HUES64 (cell line): ENCODE measurements at regions not wholly inside any gene's neighbourhood (a gene's known extent, or its start where the extent isn't known, plus 50 kb on each side); places are given as distances from the start of the nearest gene placed in this dataset.

Experiments used
- H3K27ac ChIP-seq: 2 replicates; pipeline ENCODE4 v1.7.0; 2013; ENCODE audit warnings: low read depth, low read length, inconsistent platforms
- H3K27me3 ChIP-seq: 2 replicates; pipeline ENCODE4 v1.6.1; 2013; ENCODE audit warnings: mild to moderate bottlenecking, low read length; ENCODE audit not compliant: insufficient read depth
- H3K36me3 ChIP-seq: 2 replicates; pipeline ENCODE4 v1.6.1; 2013; ENCODE audit warnings: mild to moderate bottlenecking, low read length; ENCODE audit not compliant: insufficient read depth
- H3K4me1 ChIP-seq: 2 replicates; pipeline ENCODE4 v1.6.1; 2013; ENCODE audit warnings: mild to moderate bottlenecking, low read length, moderate library complexity; ENCODE audit not compliant: insufficient read depth
- H3K4me3 ChIP-seq: 2 replicates; pipeline ENCODE4 v1.5.1; 2013; ENCODE audit warnings: mild to moderate bottlenecking, low read length, moderate library complexity
- H3K9ac ChIP-seq: 2 replicates; pipeline ENCODE4 v1.6.1; 2013; ENCODE audit warnings: mild to moderate bottlenecking, low read depth, low read length
- H3K9me3 ChIP-seq: 2 replicates; pipeline ENCODE4 v1.6.1; 2013; ENCODE audit warnings: low read depth, low read length; ENCODE audit not compliant: insufficient read depth
- WGBS: fragments of 150-250, 120-280 bp; methylation state at CpG from one replicate; pipeline ENCODE4 v1.1.7; 2013; ENCODE audit warnings: missing lambda C conversion rate; 5-methylcytosine and 5-hydroxymethylcytosine counted together

DNA sequence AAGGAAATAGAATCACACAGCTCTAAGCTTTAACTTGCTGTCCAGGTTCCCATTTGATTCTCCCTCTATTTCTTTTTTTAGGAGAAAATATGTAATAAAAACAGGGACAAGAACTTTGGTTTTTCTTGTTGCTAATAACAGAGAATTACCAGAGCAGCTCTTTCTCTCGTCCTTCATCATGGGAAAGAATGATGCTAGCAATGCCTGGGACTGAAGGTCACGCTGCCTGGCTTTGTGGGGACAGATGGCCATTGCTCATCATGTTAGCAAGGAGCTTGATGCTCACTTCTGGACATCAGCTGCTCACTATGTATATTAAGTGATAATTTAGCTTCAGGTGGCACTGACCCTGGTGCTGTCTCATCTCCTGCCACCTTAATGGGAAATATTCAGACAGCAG, 77.3 kb upstream of the AKT3 start:
- no peak overlapping the region for H3K4me3 ChIP-seq
- H3K27me3 ChIP-seq = no peaks in the 10 kb centered on the region
- 92% methylated on average over 2 of the region's 2 CpGs for WGBS
- peak overlapping the region; percentile 29; the same call in 1 of the 2 replicates for H3K9ac ChIP-seq
- H3K27ac ChIP-seq = peak overlapping the region; percentile 39; the same call in 1 of the 2 replicates
- H3K36me3 ChIP-seq = no peaks in the 10 kb centered on the region
- H3K4me1 ChIP-seq = peaks cover 45% of the 10 kb centered on the region
- H3K9me3 ChIP-seq = no peaks in the 10 kb centered on the region

DNA sequence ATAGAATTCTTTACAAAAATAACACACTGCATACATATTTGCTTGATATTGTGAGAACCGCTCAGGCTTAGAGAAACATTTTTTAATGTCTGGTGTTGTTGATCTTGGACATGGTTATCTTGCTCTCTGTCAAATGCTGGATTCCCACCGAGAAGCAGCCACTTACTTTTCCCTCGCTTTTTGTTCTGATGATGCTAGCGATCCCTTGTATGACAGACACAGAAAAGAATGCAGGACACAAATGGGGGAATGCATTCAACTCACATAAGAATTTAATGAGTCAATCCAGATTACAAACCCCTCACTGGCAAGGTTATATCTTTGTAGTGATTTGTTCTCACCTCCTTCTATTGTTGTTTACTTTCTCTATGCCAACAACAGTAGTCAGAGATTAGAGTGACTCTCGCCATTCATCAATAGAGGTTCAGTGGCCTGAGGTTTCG, 76.8 kb upstream of the AKT3 start:
- no peaks in the 10 kb centered on the region for H3K36me3 ChIP-seq
- peaks cover 45% of the 10 kb centered on the region for H3K4me1 ChIP-seq
- peak overlapping the region; percentile 29; the same call in 1 of the 2 replicates for H3K9ac ChIP-seq
- H3K27ac ChIP-seq = peak overlapping the region; percentile 39; the same call in 1 of the 2 replicates
- H3K4me3 ChIP-seq = no peak overlapping the region
- H3K9me3 ChIP-seq = no peaks in the 10 kb centered on the region
- no peaks in the 10 kb centered on the region for H3K27me3 ChIP-seq
- WGBS = 64% methylated on average over 6 of the region's 6 CpGs

DNA sequence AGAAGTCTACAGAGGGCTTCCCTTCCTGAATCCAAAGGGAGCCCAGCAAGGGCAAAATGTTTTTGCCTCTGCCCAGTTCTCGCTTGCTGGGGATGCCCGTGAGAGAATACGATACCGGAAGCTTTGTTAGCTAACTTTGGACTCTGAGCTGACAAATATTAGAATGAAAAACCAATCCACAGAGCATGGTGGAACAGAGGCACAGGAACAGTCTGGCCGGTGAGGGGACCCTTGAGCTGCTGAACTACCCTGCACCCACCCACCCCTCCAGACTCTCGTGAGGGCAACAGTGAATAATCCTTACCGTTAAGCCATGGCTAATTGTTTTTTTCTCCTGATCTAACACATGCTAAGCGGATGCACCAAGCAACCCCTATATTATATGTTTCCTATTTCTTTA, 76.3 kb upstream of the AKT3 start:
- Histone ChIP-seq H3K36me3 (no peaks in the 10 kb centered on the region), H3K4me3 (no peak overlapping the region), H3K27me3 (no peaks in the 10 kb centered on the region), H3K4me1 (peaks cover 43% of the 10 kb centered on the region), H3K27ac (no peak overlapping the region), H3K9me3 (no peaks in the 10 kb centered on the region), H3K9ac (no peak overlapping the region)
- 86% methylated on average over 7 of the region's 8 CpGs for WGBS

DNA sequence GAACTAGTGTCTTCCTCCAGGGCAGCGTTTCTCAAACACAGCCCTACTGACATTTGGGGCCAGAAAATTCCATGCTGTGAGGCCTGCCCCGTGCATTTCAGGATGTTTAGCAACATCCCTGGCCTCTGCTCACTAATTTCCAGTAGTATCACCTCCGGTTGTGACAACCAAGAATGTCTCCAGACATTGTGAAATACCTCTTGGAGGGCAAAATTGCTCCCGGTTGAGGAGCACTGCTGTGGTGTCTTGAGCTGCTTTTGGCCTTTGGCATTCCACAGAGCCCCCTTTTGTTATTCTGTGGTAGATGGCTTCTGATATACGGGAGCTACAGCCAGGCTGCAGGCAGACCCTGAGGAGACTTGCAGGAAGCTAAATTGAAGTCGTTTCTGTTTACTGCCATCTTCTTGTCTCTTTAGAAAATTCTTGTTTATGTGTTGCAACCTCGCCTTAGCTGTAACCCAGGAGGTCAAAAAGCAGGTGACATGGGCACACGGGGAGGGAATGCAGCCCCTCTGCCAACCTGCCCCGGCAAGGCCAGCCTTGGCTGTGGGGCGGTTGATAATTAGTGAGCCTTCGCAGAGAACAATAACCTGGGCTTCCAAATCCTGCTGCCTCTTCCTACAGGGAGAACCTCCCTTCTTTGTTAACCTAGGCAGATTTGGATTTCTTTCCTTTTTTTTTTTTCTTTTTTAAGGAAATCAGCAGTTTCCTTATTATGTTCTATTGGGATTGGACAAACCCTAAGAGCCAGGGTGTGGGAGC, 74.7 kb upstream of the AKT3 start:
- Histone ChIP-seq H3K9me3 (no peaks in the 10 kb centered on the region), H3K4me1 (peaks cover 38% of the 10 kb centered on the region), H3K36me3 (no peaks in the 10 kb centered on the region), H3K9ac (peak overlapping the region; percentile 38; the same call in 1 of the 2 replicates), H3K4me3 (no peak overlapping the region), H3K27ac (peak overlapping the region; percentile 3; the same call in 1 of the 2 replicates), H3K27me3 (no peaks in the 10 kb centered on the region)
- WGBS = 50% methylated on average over 11 of the region's 11 CpGs

DNA sequence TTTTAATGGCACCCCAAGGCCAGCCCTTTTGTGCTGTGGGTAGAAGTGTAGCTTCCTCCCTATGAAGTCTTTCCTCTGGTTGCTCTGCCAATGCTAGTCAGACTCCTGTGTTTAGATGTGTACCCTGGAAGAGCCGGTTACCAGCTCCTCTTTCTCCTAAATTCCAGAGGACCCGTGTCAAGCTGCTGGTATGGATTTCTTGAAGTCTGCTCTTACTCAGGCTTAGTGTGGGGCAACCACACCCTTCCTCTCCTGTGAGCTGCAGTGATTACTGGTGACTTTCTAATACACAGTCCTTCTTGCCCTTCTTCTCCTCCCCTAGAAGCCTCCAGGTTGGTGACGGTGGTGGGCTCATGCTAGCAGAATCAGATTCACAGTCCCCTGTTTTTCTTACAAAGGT, 74.1 kb upstream of the AKT3 start:
- no peaks in the 10 kb centered on the region for H3K36me3 ChIP-seq
- H3K9ac ChIP-seq = no peak overlapping the region
- H3K27ac ChIP-seq = no peak overlapping the region
- peaks cover 2% of the 10 kb centered on the region; the same call in 1 of the 2 replicates for H3K27me3 ChIP-seq
- 85% methylated on average over 3 of the region's 3 CpGs for WGBS
- no peak overlapping the region for H3K4me3 ChIP-seq
- peaks cover 38% of the 10 kb centered on the region for H3K4me1 ChIP-seq
- H3K9me3 ChIP-seq = no peaks in the 10 kb centered on the region

DNA sequence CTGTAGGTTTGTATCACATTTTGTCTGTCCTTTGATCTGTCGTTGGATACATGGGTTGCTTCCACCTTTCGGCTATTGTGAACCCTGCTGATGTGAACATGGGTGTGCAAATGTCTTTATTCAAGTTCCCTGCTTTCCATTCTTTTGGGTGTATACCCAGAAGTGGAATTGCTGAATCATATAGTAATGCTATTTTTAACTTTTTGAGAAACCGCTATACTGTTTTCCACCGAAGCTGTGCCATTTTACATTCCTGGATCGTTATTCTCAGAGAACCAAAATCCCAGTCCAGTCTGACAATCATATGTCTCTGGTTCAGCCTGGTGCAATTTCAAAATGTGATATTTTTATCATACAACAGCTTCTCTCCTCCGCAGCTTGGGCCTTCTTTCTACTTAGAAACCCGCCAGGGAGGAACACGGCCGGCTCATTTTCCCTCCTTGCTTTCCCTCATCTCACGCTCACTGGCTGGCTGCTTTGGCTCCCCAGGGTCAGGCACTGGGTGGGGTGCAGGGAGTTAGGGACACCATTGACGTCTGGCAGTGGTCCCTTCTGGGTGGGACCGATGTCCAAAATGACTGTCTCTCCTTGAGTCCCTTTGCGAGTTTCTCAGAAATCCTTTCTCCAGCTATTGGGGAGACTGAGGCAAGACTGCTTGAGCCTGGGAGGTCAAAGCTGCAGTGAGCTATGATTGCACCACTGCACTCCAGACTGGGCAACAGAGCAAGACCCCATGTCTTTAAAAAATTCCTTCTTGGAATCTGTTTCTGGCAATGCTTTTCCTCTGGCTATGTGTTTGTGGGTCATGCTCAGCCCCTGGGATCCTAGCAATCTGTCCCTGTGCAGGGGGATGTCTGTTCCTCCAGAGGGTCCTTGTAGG, 73.5 kb upstream of the AKT3 start:
- Histone ChIP-seq H3K4me3 (no peak overlapping the region), H3K9me3 (no peaks in the 10 kb centered on the region), H3K9ac (no peak overlapping the region), H3K4me1 (peaks cover 39% of the 10 kb centered on the region), H3K36me3 (no peaks in the 10 kb centered on the region), H3K27me3 (peaks cover 9% of the 10 kb centered on the region), H3K27ac (no peak overlapping the region)
- WGBS = 94% methylated on average over 13 of the region's 13 CpGs

DNA sequence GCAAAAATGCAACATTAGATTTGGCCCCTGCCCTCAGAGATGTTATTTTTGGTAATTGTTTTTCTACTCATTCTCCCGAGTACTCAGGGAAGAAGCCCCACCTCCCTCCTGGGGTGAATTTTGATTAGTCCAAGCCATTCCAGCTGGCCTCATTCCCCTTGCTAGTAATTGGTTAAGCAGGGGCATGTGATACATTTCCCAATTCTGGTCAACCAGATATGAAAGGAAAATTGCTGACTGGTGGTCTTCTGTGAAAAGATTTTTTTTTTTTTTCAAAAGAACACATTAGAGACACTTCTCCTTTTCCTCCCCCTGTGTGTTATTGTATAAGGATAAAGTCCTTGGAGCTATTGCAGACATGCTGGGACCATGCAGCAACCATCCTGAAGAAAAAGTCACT, 71.1 kb upstream of the AKT3 start:
- no peak overlapping the region for H3K27ac ChIP-seq
- H3K4me1 ChIP-seq = peaks cover 30% of the 10 kb centered on the region
- H3K4me3 ChIP-seq = no peak overlapping the region
- H3K9me3 ChIP-seq = no peaks in the 10 kb centered on the region
- no peak overlapping the region for H3K9ac ChIP-seq
- peaks cover 33% of the 10 kb centered on the region for H3K27me3 ChIP-seq
- no peaks in the 10 kb centered on the region for H3K36me3 ChIP-seq
- WGBS = no CpG with 5 or more reads among the region's 1 CpG

DNA sequence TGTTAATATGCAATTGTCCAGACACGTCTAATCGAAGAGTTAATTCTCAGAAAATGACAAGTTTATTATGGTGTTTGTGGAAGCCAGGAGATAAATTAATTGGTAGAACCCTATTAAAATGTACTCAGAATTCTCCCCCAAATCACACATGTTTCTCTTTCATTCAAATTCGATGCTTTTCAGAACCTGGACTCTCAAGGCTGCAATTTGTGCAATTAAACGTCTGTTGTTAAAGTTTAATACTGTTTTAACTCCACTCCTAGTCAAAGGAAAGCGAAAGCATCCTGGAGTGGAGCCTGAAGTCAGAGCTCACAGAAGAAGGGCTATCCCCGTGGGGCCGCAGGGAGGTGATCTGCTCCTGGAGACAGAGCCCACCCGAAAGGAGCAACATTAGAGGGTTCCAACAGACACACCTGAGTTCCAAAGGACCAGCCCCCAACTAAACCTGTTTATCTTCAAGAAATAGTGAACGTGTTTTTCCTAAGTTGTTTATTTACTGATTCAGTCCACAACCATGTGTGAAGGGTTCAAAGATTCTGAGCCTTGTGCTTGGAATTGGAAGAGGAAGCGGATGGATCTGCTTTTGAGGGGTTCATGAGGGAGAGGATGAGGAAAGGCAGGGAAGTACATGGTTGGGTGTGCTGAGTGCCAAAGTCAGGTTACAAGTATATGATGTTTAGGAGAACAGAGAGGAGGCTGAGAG, 68.0 kb upstream of the AKT3 start:
- Histone ChIP-seq H3K9ac (peak overlapping the region; percentile 67), H3K9me3 (no peaks in the 10 kb centered on the region), H3K27ac (no peak overlapping the region), H3K4me1 (peaks cover 10% of the 10 kb centered on the region; the same call in 1 of the 2 replicates), H3K36me3 (no peaks in the 10 kb centered on the region), H3K27me3 (peaks cover 41% of the 10 kb centered on the region), H3K4me3 (peak overlapping the region; percentile 61)
- WGBS = 55% methylated on average over 10 of the region's 10 CpGs

DNA sequence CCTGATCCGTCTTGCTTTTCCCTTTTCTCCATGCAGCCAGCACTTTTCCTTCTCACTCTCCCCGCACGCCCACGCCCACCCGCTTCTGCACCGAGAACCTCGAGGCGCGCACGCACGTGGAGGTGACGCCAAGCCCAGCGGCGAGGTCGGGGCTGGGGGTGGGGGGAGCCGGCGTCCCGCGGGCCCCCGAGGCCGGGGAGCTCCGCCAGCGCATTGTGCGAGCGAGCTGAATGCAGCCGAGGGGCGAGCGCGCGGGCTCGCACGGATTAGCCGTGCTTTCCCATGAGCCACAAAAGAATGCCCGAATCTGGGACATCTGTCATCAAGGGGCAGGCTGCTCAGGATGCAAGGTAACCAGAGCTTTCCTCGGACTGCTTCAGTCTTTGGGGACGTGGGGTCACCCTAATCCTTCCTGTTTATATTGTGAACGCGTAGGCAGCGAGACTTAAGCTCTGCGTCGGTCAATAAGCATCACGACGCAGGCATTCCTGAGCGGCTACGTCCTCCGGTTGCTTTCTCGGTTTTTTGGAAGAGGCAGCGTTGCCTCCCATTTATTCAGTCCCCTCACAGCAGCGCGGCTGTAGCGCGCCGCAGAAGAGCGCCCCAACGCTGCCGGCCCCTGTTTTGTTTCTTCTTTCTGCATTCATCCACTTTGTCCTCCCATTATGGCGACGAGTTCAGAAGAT, 67.3 kb upstream of the AKT3 start:
- peaks cover 10% of the 10 kb centered on the region; the same call in 1 of the 2 replicates for H3K4me1 ChIP-seq
- peak overlapping the region; percentile 67 for H3K9ac ChIP-seq
- WGBS = 2% methylated on average over 58 of the region's 58 CpGs
- H3K27me3 ChIP-seq = peaks cover 41% of the 10 kb centered on the region
- no peak overlapping the region for H3K27ac ChIP-seq
- no peaks in the 10 kb centered on the region for H3K36me3 ChIP-seq
- H3K9me3 ChIP-seq = no peaks in the 10 kb centered on the region
- H3K4me3 ChIP-seq = peak overlapping the region; percentile 61

DNA sequence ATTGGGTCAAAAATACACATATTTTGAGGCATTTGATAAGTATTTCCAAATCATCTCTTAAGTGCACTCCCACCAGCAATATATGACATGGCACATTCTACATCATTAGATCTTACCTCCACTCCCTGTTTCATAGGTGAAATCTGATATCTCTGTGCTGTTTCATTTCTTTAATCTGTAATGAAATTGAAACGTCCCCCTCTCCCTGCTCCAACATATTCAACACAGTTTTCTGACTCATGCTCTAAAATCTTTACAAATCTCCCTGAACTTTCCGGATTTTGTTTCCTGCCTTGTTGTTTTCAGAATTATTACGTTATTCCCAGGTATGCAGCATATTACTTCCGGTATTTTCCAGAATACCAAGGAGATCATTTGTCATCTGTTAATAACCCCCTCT, 66.1 kb upstream of the AKT3 start:
- H3K4me3 ChIP-seq = no peak overlapping the region
- peaks cover 10% of the 10 kb centered on the region; the same call in 1 of the 2 replicates for H3K4me1 ChIP-seq
- peaks cover 41% of the 10 kb centered on the region for H3K27me3 ChIP-seq
- no peaks in the 10 kb centered on the region for H3K9me3 ChIP-seq
- no peak overlapping the region for H3K27ac ChIP-seq
- WGBS = 87% methylated on average over 4 of the region's 4 CpGs
- H3K9ac ChIP-seq = no peak overlapping the region
- no peaks in the 10 kb centered on the region for H3K36me3 ChIP-seq
